Astrocyte (in vitro differentiated cells and primary cell): ENCODE measurements at regions not wholly inside any gene's neighbourhood (a gene's known extent, or its start where the extent isn't known, plus 50 kb on each side); places are given as distances from the start of the nearest gene placed in this dataset.
A peak's percentile ranks its signal among the peaks of the same experiment; 100 is the strongest.

Experiments used
- DNase-seq: peaks from one replicate; pipeline ENCODE4 v3.0.0-alpha.2; 2010; ENCODE audit warnings: low read depth
- FAIRE-seq: peaks from 2 replicates; lab custom pipeline; 2011; peaks lifted over from hg19 to GRCh38; lab: Jason Lieb, UNC
- H2AFZ ChIP-seq: 2 replicates; pipeline ENCODE4 v1.6.0; 2012; ENCODE audit warnings: low read depth, low read length, inconsistent platforms
- H3K27ac ChIP-seq: 2 replicates; pipeline ENCODE4 v1.5.1; 2011; ENCODE audit warnings: low read depth, low read length, inconsistent platforms
- H3K27me3 ChIP-seq: 2 replicates; pipeline ENCODE4 v1.6.0; 2011; ENCODE audit warnings: low read length, inconsistent platforms; ENCODE audit not compliant: insufficient read depth
- H3K36me3 ChIP-seq: 2 replicates; pipeline ENCODE4 v1.5.1; 2011; ENCODE audit warnings: low read length, inconsistent platforms; ENCODE audit not compliant: insufficient read depth
- H3K4me1 ChIP-seq: 2 replicates; pipeline ENCODE4 v1.5.1; 2011; ENCODE audit warnings: low read length, inconsistent platforms; ENCODE audit not compliant: insufficient read depth
- H3K4me2 ChIP-seq: 2 replicates; pipeline ENCODE4 v1.6.0; 2012; ENCODE audit warnings: low read length, inconsistent platforms
- H3K4me3 ChIP-seq: 2 replicates; pipeline ENCODE4 v1.5.1; 2011; ENCODE audit warnings: low read depth, mild to moderate bottlenecking, low read length, inconsistent platforms; ENCODE audit not compliant: insufficient read depth
- H3K79me2 ChIP-seq: 2 replicates; pipeline ENCODE4 v1.6.0; 2012; ENCODE audit warnings: mild to moderate bottlenecking, low read length, inconsistent platforms; ENCODE audit not compliant: insufficient read depth
- H3K9ac ChIP-seq: 2 replicates; pipeline ENCODE4 v1.6.0; 2012; ENCODE audit warnings: mild to moderate bottlenecking, low read length, inconsistent platforms
- H3K9me3 ChIP-seq: 2 replicates; pipeline ENCODE4 v1.5.1; 2012; ENCODE audit warnings: low read depth, mild to moderate bottlenecking, low read length, inconsistent platforms; ENCODE audit not compliant: insufficient read depth
- H4K20me1 ChIP-seq: 2 replicates; pipeline ENCODE4 v1.6.0; 2012; ENCODE audit warnings: low read length, inconsistent platforms; ENCODE audit not compliant: insufficient read depth
- H3K27ac Mint-ChIP-seq: one replicate; pipeline ENCODE4 v1.8.0; 2021; ENCODE audit warnings: mild to moderate bottlenecking, mixed read lengths; ENCODE audit not compliant: unreplicated experiment
- H3K27me3 Mint-ChIP-seq: one replicate; pipeline ENCODE4 v1.8.0; 2021; ENCODE audit warnings: low read depth, mixed read lengths; ENCODE audit not compliant: unreplicated experiment
- H3K36me3 Mint-ChIP-seq: one replicate; pipeline ENCODE4 v1.8.0; 2021; ENCODE audit warnings: low read depth, mixed read lengths; ENCODE audit not compliant: unreplicated experiment
- H3K4me1 Mint-ChIP-seq: one replicate; pipeline ENCODE4 v1.8.0; 2021; ENCODE audit warnings: low read depth, mixed read lengths; ENCODE audit not compliant: unreplicated experiment
- H3K4me3 Mint-ChIP-seq: one replicate; pipeline ENCODE4 v1.8.0; 2021; ENCODE audit warnings: mild to moderate bottlenecking, moderate library complexity, mixed read lengths; ENCODE audit not compliant: unreplicated experiment
- H3K9me3 Mint-ChIP-seq: one replicate; pipeline ENCODE4 v1.8.0; 2021; ENCODE audit warnings: mild to moderate bottlenecking, mixed read lengths; ENCODE audit not compliant: unreplicated experiment
- EZH2 ChIP-seq: IDR thresholded peaks from 2 replicates; pipeline ENCODE4 v1.6.1; 2012; ENCODE audit warnings: mild to moderate bottlenecking, low read length, inconsistent platforms; ENCODE audit not compliant: insufficient read depth
- TF ChIP-seq, protein P1 (sequence below): IDR thresholded peaks from 2 replicates; pipeline ENCODE4 v1.5.1; 2011; ENCODE audit warnings: low read depth, mild to moderate bottlenecking, inconsistent platforms, low read length, moderate library complexity; ENCODE audit not compliant: insufficient read depth

DNA sequence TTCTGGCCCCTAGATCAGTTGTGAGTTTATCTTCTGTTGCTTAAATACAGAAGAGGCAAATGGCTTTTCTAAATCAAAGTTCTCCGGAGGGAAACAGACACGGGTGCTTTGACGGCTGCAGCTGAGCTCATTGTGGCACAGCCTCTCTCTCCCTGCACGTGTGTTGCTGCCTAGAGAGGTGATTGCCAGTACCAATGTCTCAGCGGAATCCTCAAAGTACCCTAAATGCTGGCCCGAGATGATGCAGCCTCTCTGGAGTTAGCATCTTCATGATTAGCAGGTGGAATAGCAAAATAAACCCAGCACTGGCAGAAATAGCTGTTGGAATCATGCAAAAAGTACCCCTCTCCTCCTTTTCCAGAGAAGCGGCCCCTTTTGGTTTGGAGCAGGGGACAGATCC lies 192.2 kb downstream of the PRDM2 start:
- Mint-ChIP-seq H3K36me3 (peaks cover 3% of the 10 kb centered on the region), H3K27me3 (peaks cover 64% of the 10 kb centered on the region), H3K4me3 (peak overlapping the region; percentile 71), H3K9me3 (no peaks in the 10 kb centered on the region), H3K4me1 (peaks cover 2% of the 10 kb centered on the region), H3K27ac (no peak overlapping the region)
- Histone ChIP-seq H2AFZ (no peak overlapping the region), H3K9me3 (no peaks in the 10 kb centered on the region), H4K20me1 (no peaks in the 10 kb centered on the region), H3K36me3 (no peaks in the 10 kb centered on the region), H3K27ac (no peak overlapping the region), H3K4me2 (peak overlapping the region; percentile 62), H3K79me2 (no peaks in the 10 kb centered on the region), H3K9ac (no peak overlapping the region), H3K4me1 (no peaks in the 10 kb centered on the region), H3K4me3 (no peak overlapping the region), H3K27me3 (peaks cover 18% of the 10 kb centered on the region)
- TF ChIP-seq, protein P1, sequence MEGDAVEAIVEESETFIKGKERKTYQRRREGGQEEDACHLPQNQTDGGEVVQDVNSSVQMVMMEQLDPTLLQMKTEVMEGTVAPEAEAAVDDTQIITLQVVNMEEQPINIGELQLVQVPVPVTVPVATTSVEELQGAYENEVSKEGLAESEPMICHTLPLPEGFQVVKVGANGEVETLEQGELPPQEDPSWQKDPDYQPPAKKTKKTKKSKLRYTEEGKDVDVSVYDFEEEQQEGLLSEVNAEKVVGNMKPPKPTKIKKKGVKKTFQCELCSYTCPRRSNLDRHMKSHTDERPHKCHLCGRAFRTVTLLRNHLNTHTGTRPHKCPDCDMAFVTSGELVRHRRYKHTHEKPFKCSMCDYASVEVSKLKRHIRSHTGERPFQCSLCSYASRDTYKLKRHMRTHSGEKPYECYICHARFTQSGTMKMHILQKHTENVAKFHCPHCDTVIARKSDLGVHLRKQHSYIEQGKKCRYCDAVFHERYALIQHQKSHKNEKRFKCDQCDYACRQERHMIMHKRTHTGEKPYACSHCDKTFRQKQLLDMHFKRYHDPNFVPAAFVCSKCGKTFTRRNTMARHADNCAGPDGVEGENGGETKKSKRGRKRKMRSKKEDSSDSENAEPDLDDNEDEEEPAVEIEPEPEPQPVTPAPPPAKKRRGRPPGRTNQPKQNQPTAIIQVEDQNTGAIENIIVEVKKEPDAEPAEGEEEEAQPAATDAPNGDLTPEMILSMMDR = no peak
- no peak for TF ChIP-seq EZH2
- DNase-seq (no peak), FAIRE-seq (no peak)

DNA sequence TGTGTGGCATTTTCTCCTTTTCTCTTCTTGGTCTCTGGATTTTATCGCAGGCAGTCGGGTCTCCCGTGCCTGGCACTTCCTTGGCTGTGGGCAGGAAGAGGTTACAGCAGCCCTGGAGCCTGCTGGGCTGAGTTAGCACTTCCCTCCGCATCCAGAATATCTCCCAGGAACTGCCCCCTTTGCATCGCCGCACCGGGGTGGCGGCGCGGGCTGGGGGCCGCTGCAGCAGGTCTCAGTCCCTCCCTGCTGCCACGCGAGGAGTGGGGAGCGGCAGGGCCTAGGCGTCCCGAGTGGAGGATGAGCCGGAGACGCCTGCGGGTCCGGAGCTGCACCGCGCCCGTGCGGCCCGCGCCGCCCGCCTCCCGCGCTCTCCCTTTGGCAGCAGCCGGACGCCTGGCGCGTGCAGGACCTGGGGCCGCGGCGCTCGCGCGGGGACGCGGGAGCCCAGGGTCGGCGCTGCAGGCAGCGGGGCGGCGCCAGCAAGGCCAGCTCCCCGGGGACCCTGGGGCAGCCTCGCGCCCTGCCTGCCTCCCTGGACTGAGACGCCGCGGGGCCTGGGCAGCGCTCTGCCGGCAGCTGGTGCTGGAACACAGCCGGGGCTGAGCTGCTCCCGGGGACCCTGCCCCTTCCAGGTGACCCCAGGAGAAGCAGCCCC lies 192.8 kb downstream of the PRDM2 start:
- TF ChIP-seq EZH2 = no peak
- TF ChIP-seq, protein P1 = no peak
- no peaks in the 10 kb centered on the region for H3K36me3 ChIP-seq
- Mint-ChIP-seq H3K4me1 (peaks cover 2% of the 10 kb centered on the region), H3K27me3 (peaks cover 70% of the 10 kb centered on the region), H3K27ac (no peak overlapping the region), H3K36me3 (peaks cover 3% of the 10 kb centered on the region), H3K4me3 (peak overlapping the region; percentile 80), H3K9me3 (no peaks in the 10 kb centered on the region)
- FAIRE-seq = no peak
- no peaks in the 10 kb centered on the region for H4K20me1 ChIP-seq
- H3K79me2 ChIP-seq = no peaks in the 10 kb centered on the region
- no peak for DNase-seq
- peaks cover 18% of the 10 kb centered on the region for H3K27me3 ChIP-seq
- no peaks in the 10 kb centered on the region for H3K4me1 ChIP-seq
- no peak overlapping the region for H3K27ac ChIP-seq
- H3K9me3 ChIP-seq = no peaks in the 10 kb centered on the region
- no peak overlapping the region for H3K4me3 ChIP-seq
- no peak overlapping the region for H3K9ac ChIP-seq
- peak overlapping the region; percentile 62 for H3K4me2 ChIP-seq
- H2AFZ ChIP-seq = no peak overlapping the region

DNA sequence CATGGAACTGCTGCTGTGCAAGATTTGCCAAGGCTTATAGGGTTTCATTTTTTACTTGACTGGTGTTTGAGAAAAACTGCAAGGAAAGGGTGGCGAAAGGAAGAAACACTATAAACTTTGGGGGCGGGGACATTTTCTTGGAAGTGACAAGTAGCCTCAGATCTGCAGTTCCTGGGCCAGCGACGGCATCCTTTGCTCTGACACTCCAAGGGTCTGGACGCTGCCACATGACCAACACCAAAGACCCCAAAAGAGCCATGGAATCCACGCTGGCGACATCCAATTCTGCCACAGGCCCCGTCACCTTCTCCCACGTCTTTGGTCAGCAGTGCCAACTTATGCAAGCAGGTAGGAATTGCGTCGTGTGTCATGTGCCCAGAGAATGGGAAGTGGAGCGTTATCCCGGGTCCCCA lies 193.4 kb downstream of the PRDM2 start:
- Histone ChIP-seq H2AFZ (no peak overlapping the region), H3K9ac (no peak overlapping the region), H3K4me1 (no peaks in the 10 kb centered on the region), H3K9me3 (no peaks in the 10 kb centered on the region), H3K4me2 (peak overlapping the region; percentile 62), H3K4me3 (no peak overlapping the region), H4K20me1 (no peaks in the 10 kb centered on the region), H3K36me3 (no peaks in the 10 kb centered on the region), H3K79me2 (no peaks in the 10 kb centered on the region), H3K27ac (no peak overlapping the region), H3K27me3 (peaks cover 18% of the 10 kb centered on the region)
- Mint-ChIP-seq H3K4me3 (peak overlapping the region; percentile 80), H3K27ac (no peak overlapping the region), H3K9me3 (no peaks in the 10 kb centered on the region), H3K27me3 (peaks cover 76% of the 10 kb centered on the region), H3K4me1 (peaks cover 2% of the 10 kb centered on the region), H3K36me3 (peaks cover 3% of the 10 kb centered on the region)
- FAIRE-seq = no peak
- TF ChIP-seq, protein P1 = no peak
- TF ChIP-seq EZH2 = no peak
- no peak for DNase-seq
